Breast epithelium (tissue), 3 donors: ENCODE measurements at regions not wholly inside any gene's neighbourhood (a gene's known extent, or its start where the extent isn't known, plus 50 kb on each side); places are given as distances from the start of the nearest gene placed in this dataset.

Experiments used
- POLR2A ChIP-seq: fragments of 450-650 bp; IDR thresholded peaks from one replicate; pipeline ENCODE4 v1.6.1; 2016; ENCODE audit warnings: antibody characterized with exemption, mild to moderate bottlenecking, moderate library complexity
- POLR2AphosphoS5 ChIP-seq, 3 donors: sonication (generic); formaldehyde crosslinking; IDR thresholded peaks; one replicate each; pipeline ENCODE4 v1.6.1; 2017; ENCODE audit warnings: antibody characterized with exemption in 3 of 3
- TF ChIP-seq, protein P1 (sequence below), 3 donors: fragments of 450-650 bp; IDR thresholded peaks; one replicate each; pipeline ENCODE4 v1.5.1; 2016 to 2017; ENCODE audit warnings: antibody characterized with exemption in 3 of 3, mild to moderate bottlenecking in 3 of 3, moderate library complexity in 3 of 3

GRCh38 chr12:107179871-107180270 lies 86.5 kb upstream of the CRY1 start:
- TF ChIP-seq, protein P1, sequence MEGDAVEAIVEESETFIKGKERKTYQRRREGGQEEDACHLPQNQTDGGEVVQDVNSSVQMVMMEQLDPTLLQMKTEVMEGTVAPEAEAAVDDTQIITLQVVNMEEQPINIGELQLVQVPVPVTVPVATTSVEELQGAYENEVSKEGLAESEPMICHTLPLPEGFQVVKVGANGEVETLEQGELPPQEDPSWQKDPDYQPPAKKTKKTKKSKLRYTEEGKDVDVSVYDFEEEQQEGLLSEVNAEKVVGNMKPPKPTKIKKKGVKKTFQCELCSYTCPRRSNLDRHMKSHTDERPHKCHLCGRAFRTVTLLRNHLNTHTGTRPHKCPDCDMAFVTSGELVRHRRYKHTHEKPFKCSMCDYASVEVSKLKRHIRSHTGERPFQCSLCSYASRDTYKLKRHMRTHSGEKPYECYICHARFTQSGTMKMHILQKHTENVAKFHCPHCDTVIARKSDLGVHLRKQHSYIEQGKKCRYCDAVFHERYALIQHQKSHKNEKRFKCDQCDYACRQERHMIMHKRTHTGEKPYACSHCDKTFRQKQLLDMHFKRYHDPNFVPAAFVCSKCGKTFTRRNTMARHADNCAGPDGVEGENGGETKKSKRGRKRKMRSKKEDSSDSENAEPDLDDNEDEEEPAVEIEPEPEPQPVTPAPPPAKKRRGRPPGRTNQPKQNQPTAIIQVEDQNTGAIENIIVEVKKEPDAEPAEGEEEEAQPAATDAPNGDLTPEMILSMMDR (IDR thresholded peaks at IDR 0.05) = no peak
- no peak for TF ChIP-seq POLR2AphosphoS5 (IDR thresholded peaks at IDR 0.05)
- TF ChIP-seq POLR2A = no peak
